Smooth muscle cell (in vitro differentiated cells): ENCODE measurements at regions not wholly inside any gene's neighbourhood (a gene's known extent, or its start where the extent isn't known, plus 50 kb on each side); places are given as distances from the start of the nearest gene placed in this dataset.

Source experiments
- DNase-seq: peaks from one replicate; lab custom pipeline; 2025; ENCODE audit not compliant: unreplicated experiment; lab: John Stamatoyannopoulos, UW
- H2AFZ ChIP-seq: fragments of 200-600 bp; sonication (generic); 2 replicates; pipeline ENCODE4 v1.6.0; 2016; ENCODE audit warnings: antibody characterized with exemption, low read depth, mild to moderate bottlenecking
- H3F3A ChIP-seq: fragments of 200-600 bp; sonication (generic); 2 replicates; pipeline ENCODE4 v1.6.0; 2017; ENCODE audit warnings: antibody characterized with exemption, low read depth
- H3K27ac ChIP-seq: fragments of 200-600 bp; sonication (generic); 2 replicates; pipeline ENCODE4 v1.5.1; 2016; ENCODE audit warnings: low read depth, mild to moderate bottlenecking
- H3K27me3 ChIP-seq: fragments of 200-600 bp; sonication (generic); 2 replicates; pipeline ENCODE4 v1.6.1; 2016; ENCODE audit warnings: low read depth, mild to moderate bottlenecking
- H3K36me3 ChIP-seq: fragments of 200-600 bp; sonication (generic); 2 replicates; pipeline ENCODE4 v1.5.1; 2016; ENCODE audit warnings: low read depth
- H3K4me1 ChIP-seq: fragments of 200-600 bp; sonication (generic); 2 replicates; pipeline ENCODE4 v1.5.1; 2016; ENCODE audit warnings: low read depth
- H3K4me2 ChIP-seq: fragments of 200-600 bp; sonication (generic); 2 replicates; pipeline ENCODE4 v1.6.0; 2016; ENCODE audit warnings: mild to moderate bottlenecking
- H3K4me3 ChIP-seq: fragments of 200-600 bp; sonication (generic); 2 replicates; pipeline ENCODE4 v1.5.1; 2016; ENCODE audit warnings: mild to moderate bottlenecking
- H3K79me2 ChIP-seq: fragments of 200-600 bp; sonication (generic); 2 replicates; pipeline ENCODE4 v1.6.0; 2016; ENCODE audit warnings: low read depth, mild to moderate bottlenecking
- H3K9ac ChIP-seq: fragments of 200-600 bp; sonication (generic); 2 replicates; pipeline ENCODE4 v1.6.0; 2016; ENCODE audit warnings: low read depth
- H3K9me3 ChIP-seq: fragments of 200-600 bp; sonication (generic); replicated peaks from 2 replicates; pipeline ENCODE4 v1.5.1; 2016; ENCODE audit warnings: low read depth
- H4K20me1 ChIP-seq: fragments of 200-600 bp; sonication (generic); 2 replicates; pipeline ENCODE4 v1.6.0; 2016; ENCODE audit warnings: low read depth
- WGBS: methylation state at CpG from one replicate; pipeline ENCODE4 v1.1.7; 2016; ENCODE audit warnings: low lambda C conversion rate; 5-methylcytosine and 5-hydroxymethylcytosine counted together
- TF ChIP-seq, protein P1 (sequence below): fragments of 200-600 bp; sonication (generic); IDR thresholded peaks from 2 replicates; pipeline ENCODE4 v1.5.1; 2017; ENCODE audit warnings: borderline replicate concordance, mild to moderate bottlenecking, antibody characterized with exemption; ENCODE audit not compliant: insufficient read depth, poor library complexity, severe bottlenecking

DNA sequence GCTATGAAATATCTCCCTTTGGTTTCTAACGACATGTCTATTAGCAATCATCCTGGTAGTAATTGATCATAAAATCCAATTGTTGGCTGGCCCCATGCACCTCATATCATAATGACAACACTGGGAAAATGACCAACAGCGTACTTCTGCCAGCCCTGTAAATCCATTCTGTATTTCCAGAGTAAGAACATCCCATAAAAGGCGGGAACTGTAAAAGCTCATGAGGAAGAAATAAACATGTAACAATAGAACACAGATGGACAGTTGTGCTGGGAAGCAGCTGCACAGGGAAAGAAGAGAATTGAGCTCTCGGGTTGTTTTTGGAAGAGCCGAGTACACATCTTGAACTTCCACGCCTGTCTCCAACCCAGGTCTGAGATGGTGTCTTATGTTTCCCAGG is 218.7 kb downstream of the CMPK2 start:
- 86% methylated on average over 6 of the region's 6 CpGs for WGBS

DNA sequence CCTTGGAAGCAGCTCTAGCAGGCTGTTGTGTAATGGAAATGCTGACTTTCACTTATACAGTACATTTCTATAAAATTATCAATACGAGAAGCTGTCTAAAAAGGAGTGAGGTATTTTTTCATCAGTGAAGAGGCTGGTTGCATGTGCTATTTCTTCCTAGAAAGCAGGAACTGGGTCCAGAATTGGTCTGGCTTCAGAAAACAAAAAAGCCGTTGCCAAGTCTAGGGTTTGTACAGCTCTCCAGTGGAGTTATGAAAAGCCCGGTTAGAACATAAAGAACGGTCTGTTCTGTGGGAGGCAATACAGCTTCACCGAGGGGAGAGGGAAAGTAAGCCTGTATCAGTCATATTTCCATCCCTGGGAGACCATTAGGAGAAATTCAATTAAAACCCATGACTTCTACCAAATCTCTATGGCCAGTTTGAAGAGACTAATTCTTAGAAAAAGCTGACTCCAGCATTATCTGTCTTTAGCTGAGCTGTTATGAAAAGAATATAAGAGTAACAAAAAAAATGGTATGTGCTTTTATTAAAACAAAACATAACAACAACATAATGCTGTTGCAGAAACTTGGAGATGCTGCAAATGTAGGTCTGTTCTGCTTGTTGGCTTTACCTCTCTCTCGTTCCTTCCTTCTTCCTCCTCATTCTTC is 217.0 kb downstream of the CMPK2 start:
- H3K27ac ChIP-seq: no peak overlapping the region
- peaks cover 3% of the 10 kb centered on the region for H3K27me3 ChIP-seq
- H3K9ac ChIP-seq: no peak overlapping the region
- no peak overlapping the region for H3K4me2 ChIP-seq
- DNase-seq: no peak
- H3K79me2 ChIP-seq: no peaks in the 10 kb centered on the region
- peaks cover 6% of the 10 kb centered on the region for H3K4me1 ChIP-seq
- H3K4me3 ChIP-seq: no peak overlapping the region
- TF ChIP-seq, protein P1, sequence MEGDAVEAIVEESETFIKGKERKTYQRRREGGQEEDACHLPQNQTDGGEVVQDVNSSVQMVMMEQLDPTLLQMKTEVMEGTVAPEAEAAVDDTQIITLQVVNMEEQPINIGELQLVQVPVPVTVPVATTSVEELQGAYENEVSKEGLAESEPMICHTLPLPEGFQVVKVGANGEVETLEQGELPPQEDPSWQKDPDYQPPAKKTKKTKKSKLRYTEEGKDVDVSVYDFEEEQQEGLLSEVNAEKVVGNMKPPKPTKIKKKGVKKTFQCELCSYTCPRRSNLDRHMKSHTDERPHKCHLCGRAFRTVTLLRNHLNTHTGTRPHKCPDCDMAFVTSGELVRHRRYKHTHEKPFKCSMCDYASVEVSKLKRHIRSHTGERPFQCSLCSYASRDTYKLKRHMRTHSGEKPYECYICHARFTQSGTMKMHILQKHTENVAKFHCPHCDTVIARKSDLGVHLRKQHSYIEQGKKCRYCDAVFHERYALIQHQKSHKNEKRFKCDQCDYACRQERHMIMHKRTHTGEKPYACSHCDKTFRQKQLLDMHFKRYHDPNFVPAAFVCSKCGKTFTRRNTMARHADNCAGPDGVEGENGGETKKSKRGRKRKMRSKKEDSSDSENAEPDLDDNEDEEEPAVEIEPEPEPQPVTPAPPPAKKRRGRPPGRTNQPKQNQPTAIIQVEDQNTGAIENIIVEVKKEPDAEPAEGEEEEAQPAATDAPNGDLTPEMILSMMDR: no peak
- WGBS: 88% methylated on average over 6 of the region's 6 CpGs
- H2AFZ ChIP-seq: peak overlapping the region; percentile 37
- H3K36me3 ChIP-seq: no peaks in the 10 kb centered on the region
- H3K9me3 ChIP-seq: no peaks in the 10 kb centered on the region
- no peaks in the 10 kb centered on the region for H4K20me1 ChIP-seq
- peaks cover 3% of the 10 kb centered on the region for H3F3A ChIP-seq

More for the DNA sequence above, 218.7 kb downstream of the CMPK2 start:
- H3K27me3 ChIP-seq: peaks cover 3% of the 10 kb centered on the region
- TF ChIP-seq, protein P1: no peak
- no peak overlapping the region for H3K4me3 ChIP-seq
- H3K9ac ChIP-seq: no peak overlapping the region
- H3K4me1 ChIP-seq: no peaks in the 10 kb centered on the region
- no peak for DNase-seq
- no peak overlapping the region for H2AFZ ChIP-seq
- no peak overlapping the region for H3K4me2 ChIP-seq
- no peaks in the 10 kb centered on the region for H4K20me1 ChIP-seq
- H3K9me3 ChIP-seq: no peaks in the 10 kb centered on the region
- no peaks in the 10 kb centered on the region for H3F3A ChIP-seq
- H3K36me3 ChIP-seq: no peaks in the 10 kb centered on the region
- H3K27ac ChIP-seq: no peak overlapping the region
- H3K79me2 ChIP-seq: no peaks in the 10 kb centered on the region

DNA sequence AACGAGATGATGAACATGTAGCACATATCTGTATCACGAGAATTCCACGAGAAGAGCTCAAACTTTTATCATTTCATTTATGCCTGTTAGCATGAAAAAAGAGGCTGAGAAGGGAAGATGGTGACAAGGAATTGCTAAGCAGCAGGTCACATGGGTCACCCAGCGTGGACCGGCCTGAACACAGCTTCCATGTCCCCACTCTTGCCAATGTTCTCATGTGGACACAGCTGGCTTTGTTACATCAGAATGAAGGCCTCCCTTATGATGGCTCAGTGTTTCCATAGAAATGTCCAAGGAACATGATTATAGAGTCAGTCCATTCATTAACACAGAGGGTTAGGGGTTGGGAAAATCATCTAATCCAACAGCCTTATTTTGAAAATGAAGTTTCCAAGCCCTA is 215.4 kb downstream of the CMPK2 start:
- Histone ChIP-seq H4K20me1 (no peaks in the 10 kb centered on the region), H3K4me3 (no peak overlapping the region), H2AFZ (no peak overlapping the region), H3K36me3 (no peaks in the 10 kb centered on the region), H3K9me3 (no peaks in the 10 kb centered on the region), H3K27me3 (peaks cover 3% of the 10 kb centered on the region), H3K79me2 (no peaks in the 10 kb centered on the region), H3K27ac (no peak overlapping the region), H3K4me2 (no peak overlapping the region), H3K9ac (no peak overlapping the region), H3F3A (peaks cover 6% of the 10 kb centered on the region), H3K4me1 (peaks cover 15% of the 10 kb centered on the region)
- no peak for DNase-seq
- TF ChIP-seq, protein P1: no peak
- WGBS: 98% methylated on average over 5 of the region's 5 CpGs

DNA sequence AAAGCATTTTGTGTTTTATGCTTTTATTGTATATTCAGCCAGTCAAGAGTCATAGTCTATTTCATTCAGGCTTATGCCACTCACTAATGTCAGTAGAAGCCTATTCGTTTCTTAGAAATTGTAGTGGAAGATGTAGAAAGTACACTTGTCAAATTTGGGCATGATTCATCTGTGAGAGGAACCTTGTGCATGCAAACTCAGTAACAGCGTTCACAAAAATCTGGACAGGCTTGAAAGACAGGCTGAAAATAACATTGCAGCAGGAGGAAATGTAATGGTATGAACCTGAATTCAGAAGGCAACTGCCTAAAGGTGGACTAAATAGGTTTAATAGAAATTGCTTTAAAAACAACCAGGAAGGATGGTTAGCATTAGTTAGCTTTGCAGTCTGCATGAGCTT is 213.5 kb downstream of the CMPK2 start:
- Histone ChIP-seq H3F3A (peaks cover 6% of the 10 kb centered on the region), H2AFZ (no peak overlapping the region), H3K9ac (peak overlapping the region; percentile 98), H3K27ac (peak overlapping the region; percentile 100), H3K4me1 (peaks cover 15% of the 10 kb centered on the region), H3K9me3 (no peaks in the 10 kb centered on the region), H4K20me1 (no peaks in the 10 kb centered on the region), H3K27me3 (peaks cover 3% of the 10 kb centered on the region), H3K4me2 (peak overlapping the region; percentile 22), H3K4me3 (no peak overlapping the region), H3K79me2 (no peaks in the 10 kb centered on the region), H3K36me3 (no peaks in the 10 kb centered on the region)
- no peak for DNase-seq
- TF ChIP-seq, protein P1: no peak
- 45% methylated on average over 2 of the region's 2 CpGs for WGBS
